ENCODE measurements at regions not wholly inside any gene's neighbourhood (a gene's known extent, or its start where the extent isn't known, plus 50 kb on each side); places are given as distances from the start of the nearest gene placed in this dataset.

DNA sequence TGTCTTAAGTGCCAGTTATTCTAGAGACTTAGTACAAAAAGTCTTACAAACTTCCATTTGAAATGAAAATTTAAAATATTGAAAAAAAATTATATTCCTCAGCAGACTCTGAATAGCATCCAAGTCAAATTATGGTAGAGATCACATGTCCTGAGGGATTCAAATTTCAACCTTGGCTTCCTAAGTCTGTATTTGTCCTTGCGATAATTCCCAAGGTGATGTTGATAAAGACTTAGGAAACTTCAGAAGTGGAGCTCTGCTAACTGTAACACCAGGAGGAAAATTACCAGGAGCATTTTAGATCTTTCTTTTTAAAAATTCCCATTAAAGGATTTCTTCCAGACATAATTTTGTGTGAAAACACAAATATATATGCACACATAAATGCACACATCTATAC, 178.3 kb downstream of the IPO8 start:
- no peak for TF ChIP-seq POLR2A (IDR thresholded peaks at IDR 0.05; ENCODE audit: low read length)
- TF ChIP-seq GATA1 (IDR thresholded peaks at IDR 0.05; ENCODE audit: low read depth, low read length), result no peak
